Activated CD8-positive, alpha-beta memory T cell treated with anti-CD3 and anti-CD28 coated beads, Interleukin-2, amount 10 ng/mL, durations not matched to agents 7 days and 5 days (primary cell): ENCODE measurements at regions not wholly inside any gene's neighbourhood (a gene's known extent, or its start where the extent isn't known, plus 50 kb on each side); places are given as distances from the start of the nearest gene placed in this dataset.
"Not testable (repeated sequence)": the region's sequence is repeated elsewhere in the genome, so short reads cannot be mapped to it uniquely, and the experiment has no call there.

Source experiments
- ATAC-seq: fragments of 150-1000 bp; cut with Tn5 transposase; one replicate; pipeline ENCODE4 v1.10.0; 2021; ENCODE audit warnings: moderate library complexity
- CTCF ChIA-PET: fragments of 350-600 bp; sonication (Branson Sonifier 250); formaldehyde crosslinking; loops from one replicate; lab custom pipeline; 2021; ENCODE audit warnings: antibody characterized with exemption; lab: Charles Lee
- DNase-seq: peaks from one replicate; pipeline ENCODE4 v3.0.0-alpha.2; 2020
- H3K27ac Mint-ChIP-seq: one replicate; pipeline ENCODE4 v1.8.0; 2021; ENCODE audit warnings: mild to moderate bottlenecking, mixed read lengths
- H3K27me3 Mint-ChIP-seq: one replicate; pipeline ENCODE4 v1.8.0; 2021; ENCODE audit warnings: mixed read lengths
- H3K36me3 Mint-ChIP-seq: one replicate; pipeline ENCODE4 v1.8.0; 2021; ENCODE audit warnings: mild to moderate bottlenecking, mixed read lengths
- H3K4me1 Mint-ChIP-seq: one replicate; pipeline ENCODE4 v1.8.0; 2021; ENCODE audit warnings: mixed read lengths
- H3K4me3 Mint-ChIP-seq: one replicate; pipeline ENCODE4 v1.8.0; 2021; ENCODE audit warnings: mild to moderate bottlenecking, moderate library complexity, mixed read lengths
- H3K9me3 Mint-ChIP-seq: one replicate; pipeline ENCODE4 v1.8.0; 2022; ENCODE audit warnings: low read depth, mixed read lengths

GRCh38 chr17:70947215-70947614, 777.9 kb downstream of the KCNJ2 start:
- Mint-ChIP-seq H3K4me3 (no peak overlapping the region), H3K27ac (no peak overlapping the region), H3K4me1 (no peaks in the 10 kb centered on the region), H3K27me3 (no peaks in the 10 kb centered on the region), H3K9me3 (peaks cover 15% of the 10 kb centered on the region), H3K36me3 (no peaks in the 10 kb centered on the region)
- CTCF ChIA-PET, result interaction anchor here (1.5 kb wide), 1 partner anchor 10 kb away, joined by 4 read pairs; no protein-coding TSS in a partner anchor
- ATAC-seq (no peak), DNase-seq (no peak)

DNA sequence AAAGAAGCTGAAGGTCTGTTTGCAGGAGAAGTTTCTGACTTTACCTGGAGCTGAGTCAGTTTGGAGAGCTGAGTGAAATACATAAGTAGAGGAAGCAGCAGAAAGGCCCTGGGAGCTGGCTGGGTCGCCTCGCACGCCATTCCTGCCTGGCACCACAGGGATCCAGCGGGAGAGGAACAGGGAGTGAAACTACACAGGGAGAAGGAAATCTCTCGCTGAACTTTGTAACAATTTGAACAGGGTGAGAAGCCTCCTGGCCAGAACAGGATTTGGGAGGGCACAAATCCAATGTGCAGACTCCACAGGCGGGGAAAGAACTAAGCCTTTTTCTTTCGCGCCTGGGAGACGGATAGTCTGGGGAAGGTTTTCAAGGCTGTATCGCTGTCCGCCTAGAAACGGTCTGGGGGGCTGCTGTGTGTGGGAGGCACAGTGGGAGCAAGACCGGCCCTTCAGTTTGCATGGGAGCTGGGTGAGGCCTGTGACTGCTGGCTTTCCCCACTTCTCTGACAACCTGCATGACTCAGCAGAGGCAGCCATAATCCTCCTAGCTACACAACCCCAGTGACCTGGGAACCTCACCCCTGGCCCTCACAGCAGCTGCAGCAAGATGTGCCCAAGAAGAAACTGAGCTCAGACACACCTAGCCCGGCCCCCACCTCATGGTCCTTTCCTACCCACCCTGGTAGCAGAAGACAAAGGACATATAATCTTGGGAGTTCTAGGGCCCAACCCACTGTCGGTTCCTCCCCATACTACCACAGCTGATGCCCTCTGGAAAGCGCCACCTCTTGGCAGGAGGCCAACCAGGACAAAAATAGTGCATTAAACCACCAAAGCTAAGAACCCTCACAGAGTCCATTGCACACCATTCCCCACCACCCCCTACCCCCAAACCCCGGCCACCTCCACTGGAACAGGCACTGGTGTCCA, 778.6 kb downstream of the KCNJ2 start:
- H3K27me3 Mint-ChIP-seq, result no peaks in the 10 kb centered on the region
- H3K36me3 Mint-ChIP-seq, result no peaks in the 10 kb centered on the region
- no peak for ATAC-seq
- CTCF ChIA-PET, result interaction anchor here (1.5 kb wide), 1 partner anchor 9 kb away, joined by 4 read pairs; no protein-coding TSS in a partner anchor
- no peak overlapping the region for H3K4me3 Mint-ChIP-seq
- no peak for DNase-seq
- H3K4me1 Mint-ChIP-seq, result no peaks in the 10 kb centered on the region
- no peak overlapping the region for H3K27ac Mint-ChIP-seq
- peaks cover 15% of the 10 kb centered on the region for H3K9me3 Mint-ChIP-seq

- DNase-seq, H3K9me3 Mint-ChIP-seq, H3K27ac Mint-ChIP-seq, ATAC-seq, CTCF ChIA-PET, H3K4me3 Mint-ChIP-seq, H3K36me3 Mint-ChIP-seq, H3K4me1 Mint-ChIP-seq, H3K27me3 Mint-ChIP-seq: not testable (repeated sequence)
Measured at GRCh38 chr17:70953140-70953539, 783.8 kb downstream of the KCNJ2 start.

- CTCF ChIA-PET, result no interaction called here
- no peaks in the 10 kb centered on the region for H3K36me3 Mint-ChIP-seq
- no peak for DNase-seq
- H3K27ac Mint-ChIP-seq, result no peak overlapping the region
- peaks cover 2% of the 10 kb centered on the region for H3K9me3 Mint-ChIP-seq
- H3K27me3 Mint-ChIP-seq, result no peaks in the 10 kb centered on the region
- H3K4me1 Mint-ChIP-seq, result no peaks in the 10 kb centered on the region
- no peak overlapping the region for H3K4me3 Mint-ChIP-seq
- no peak for ATAC-seq
Measured at GRCh38 chr17:70955441-70955840, 786.1 kb downstream of the KCNJ2 start.

- Mint-ChIP-seq H3K27ac (no peak overlapping the region), H3K27me3 (no peaks in the 10 kb centered on the region), H3K9me3 (no peaks in the 10 kb centered on the region), H3K4me1 (no peaks in the 10 kb centered on the region), H3K36me3 (no peaks in the 10 kb centered on the region), H3K4me3 (no peak overlapping the region)
- DNase-seq (no peak), ATAC-seq (no peak)
- CTCF ChIA-PET, result interaction anchor here (1.1 kb wide), 1 partner anchor 10 kb away, joined by 4 read pairs; no protein-coding TSS in a partner anchor
Measured at GRCh38 chr17:70956726-70957125, 787.4 kb downstream of the KCNJ2 start.

DNA sequence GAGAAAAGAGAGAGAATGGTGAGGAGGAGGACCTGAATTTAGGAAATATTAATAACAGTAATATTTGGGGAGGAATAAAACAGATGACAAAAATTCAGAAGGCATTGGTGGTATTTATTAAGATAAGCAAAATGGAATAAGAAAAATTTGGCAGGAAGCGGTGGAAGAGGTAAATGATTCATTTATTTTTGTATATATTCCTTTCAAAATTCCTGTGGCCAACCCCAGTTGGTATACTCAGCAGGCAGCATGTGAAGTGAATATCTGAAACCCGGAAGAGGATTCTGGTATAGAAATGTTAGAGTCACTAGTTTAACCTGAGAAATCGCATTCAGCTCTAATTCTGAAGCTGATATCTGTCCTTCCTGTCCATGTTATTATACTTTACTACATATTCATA, 792.0 kb downstream of the KCNJ2 start:
- no peaks in the 10 kb centered on the region for H3K9me3 Mint-ChIP-seq
- H3K36me3 Mint-ChIP-seq, result no peaks in the 10 kb centered on the region

DNA sequence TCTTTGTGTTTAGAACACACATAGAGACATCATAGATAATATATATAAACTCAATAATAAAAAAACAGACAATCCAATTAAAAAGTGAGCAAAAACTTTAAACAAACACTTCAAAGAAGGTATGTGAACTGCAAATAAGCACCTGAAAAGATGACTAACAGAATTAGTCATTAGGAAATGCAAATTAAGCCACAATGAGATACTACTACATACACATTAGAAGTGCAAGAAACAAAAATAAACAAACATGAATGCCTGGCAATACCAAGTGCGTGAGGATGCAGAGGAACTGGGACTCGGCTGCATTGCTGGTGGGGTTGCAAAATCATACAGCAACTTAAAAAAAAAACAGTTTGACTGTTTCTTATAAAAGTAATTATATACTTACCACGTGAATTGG, 799.0 kb downstream of the KCNJ2 start:
- Mint-ChIP-seq H3K4me3 (no peak overlapping the region), H3K9me3 (peaks cover 8% of the 10 kb centered on the region), H3K27ac (no peak overlapping the region), H3K4me1 (no peaks in the 10 kb centered on the region), H3K36me3 (no peaks in the 10 kb centered on the region), H3K27me3 (no peaks in the 10 kb centered on the region)
- ATAC-seq (no peak), DNase-seq (no peak)
- CTCF ChIA-PET, result no interaction called here

More for the DNA sequence above, 792.0 kb downstream of the KCNJ2 start:
- Mint-ChIP-seq H3K27ac (no peak overlapping the region), H3K4me1 (no peaks in the 10 kb centered on the region), H3K27me3 (no peaks in the 10 kb centered on the region), H3K4me3 (no peak overlapping the region)
- ATAC-seq, result no peak
- CTCF ChIA-PET, result no interaction called here
- DNase-seq, result no peak

- H3K27ac Mint-ChIP-seq, result no peak overlapping the region
- no peak overlapping the region for H3K4me3 Mint-ChIP-seq
- no peak for ATAC-seq
- H3K9me3 Mint-ChIP-seq, result peaks cover 8% of the 10 kb centered on the region
- CTCF ChIA-PET, result no interaction called here
- no peaks in the 10 kb centered on the region for H3K36me3 Mint-ChIP-seq
- H3K27me3 Mint-ChIP-seq, result no peaks in the 10 kb centered on the region
- DNase-seq, result no peak
- no peaks in the 10 kb centered on the region for H3K4me1 Mint-ChIP-seq
Measured at GRCh38 chr17:70969521-70970034, 800.2 kb downstream of the KCNJ2 start.

GRCh38 chr17:70976447-70976846, 807.1 kb downstream of the KCNJ2 start:
- no peak overlapping the region for H3K27ac Mint-ChIP-seq
- CTCF ChIA-PET, result no interaction called here
- no peaks in the 10 kb centered on the region for H3K36me3 Mint-ChIP-seq
- H3K4me3 Mint-ChIP-seq, result no peak overlapping the region
- no peaks in the 10 kb centered on the region for H3K27me3 Mint-ChIP-seq
- ATAC-seq (no peak), DNase-seq (no peak)
- H3K9me3 Mint-ChIP-seq, result peaks cover 7% of the 10 kb centered on the region
- no peaks in the 10 kb centered on the region for H3K4me1 Mint-ChIP-seq

GRCh38 chr17:70984873-70985272, 815.5 kb downstream of the KCNJ2 start:
- Mint-ChIP-seq H3K36me3 (peaks cover 2% of the 10 kb centered on the region), H3K9me3 (peaks cover 15% of the 10 kb centered on the region), H3K4me1 (no peaks in the 10 kb centered on the region), H3K27ac (no peak overlapping the region), H3K27me3 (no peaks in the 10 kb centered on the region), H3K4me3 (no peak overlapping the region)
- ATAC-seq (no peak), DNase-seq (no peak)
- CTCF ChIA-PET, result no interaction called here

DNA sequence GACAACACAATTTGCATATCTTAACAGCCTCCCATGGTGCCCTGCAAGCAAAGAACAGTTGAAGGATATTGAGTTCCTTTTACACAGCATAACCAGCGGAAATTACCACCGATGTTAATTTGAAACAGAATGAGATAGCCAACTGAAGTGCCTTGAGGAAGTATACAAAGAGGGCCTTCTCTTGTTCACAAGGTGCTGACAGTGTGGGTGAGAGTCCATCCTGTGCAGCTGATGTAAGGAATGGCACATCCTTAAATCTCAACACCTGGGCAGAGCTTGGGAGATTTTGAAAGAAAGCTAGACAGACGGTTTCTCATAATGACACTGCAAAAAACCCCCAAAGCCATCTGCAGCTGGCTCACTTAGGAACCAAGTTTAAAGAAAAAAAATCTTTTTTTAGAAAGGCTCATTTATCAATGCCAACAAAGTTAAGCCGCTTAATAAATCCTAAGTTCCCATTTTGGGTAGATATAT, 818.6 kb downstream of the KCNJ2 start:
- Mint-ChIP-seq H3K9me3 (peaks cover 18% of the 10 kb centered on the region), H3K4me3 (no peak overlapping the region), H3K27ac (no peak overlapping the region), H3K36me3 (peaks cover 2% of the 10 kb centered on the region), H3K4me1 (no peaks in the 10 kb centered on the region), H3K27me3 (no peaks in the 10 kb centered on the region)
- CTCF ChIA-PET, result no interaction called here
- ATAC-seq (no peak), DNase-seq (no peak)

DNA sequence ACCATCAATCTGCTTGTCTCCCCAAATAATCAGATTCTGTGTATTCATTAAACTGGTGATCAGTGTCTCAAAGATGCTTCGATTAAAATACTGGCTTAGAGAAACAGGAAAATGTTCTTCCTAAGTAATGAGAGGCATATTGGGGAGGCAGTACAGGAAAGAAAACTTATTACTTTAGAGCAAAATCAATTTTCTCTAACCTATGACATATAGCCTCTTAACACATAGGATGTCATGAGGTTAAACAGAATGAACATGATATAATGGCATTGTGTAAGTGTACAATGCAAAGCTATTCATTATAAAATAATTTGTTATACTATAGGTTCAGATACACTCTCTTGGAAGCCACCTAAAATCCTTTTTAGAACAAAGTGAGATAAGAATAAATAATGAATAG, 819.3 kb downstream of the KCNJ2 start:
- ATAC-seq (no peak), DNase-seq (no peak)
- H3K4me1 Mint-ChIP-seq, result no peaks in the 10 kb centered on the region
- CTCF ChIA-PET, result no interaction called here
- no peaks in the 10 kb centered on the region for H3K27me3 Mint-ChIP-seq
- H3K9me3 Mint-ChIP-seq, result peaks cover 23% of the 10 kb centered on the region
- no peak overlapping the region for H3K27ac Mint-ChIP-seq
- H3K4me3 Mint-ChIP-seq, result no peak overlapping the region
- H3K36me3 Mint-ChIP-seq, result peaks cover 2% of the 10 kb centered on the region

- Mint-ChIP-seq H3K27ac (no peak overlapping the region), H3K4me1 (no peaks in the 10 kb centered on the region), H3K36me3 (peaks cover 2% of the 10 kb centered on the region), H3K9me3 (peaks cover 23% of the 10 kb centered on the region), H3K4me3 (no peak overlapping the region), H3K27me3 (no peaks in the 10 kb centered on the region)
- CTCF ChIA-PET, result no interaction called here
- DNase-seq, result no peak
- ATAC-seq, result no peak
Measured at GRCh38 chr17:70989280-70989679, 819.9 kb downstream of the KCNJ2 start.

- CTCF ChIA-PET, result no interaction called here
- Mint-ChIP-seq H3K9me3 (peaks cover 12% of the 10 kb centered on the region), H3K36me3 (no peaks in the 10 kb centered on the region), H3K4me3 (no peak overlapping the region), H3K27me3 (no peaks in the 10 kb centered on the region), H3K4me1 (no peaks in the 10 kb centered on the region), H3K27ac (no peak overlapping the region)
- no peak for DNase-seq
- ATAC-seq, result no peak
Measured at GRCh38 chr17:70994194-70994593, 824.9 kb downstream of the KCNJ2 start.
